GM18517 (cell line): ENCODE measurements at regions not wholly inside any gene's neighbourhood (a gene's known extent, or its start where the extent isn't known, plus 50 kb on each side); places are given as distances from the start of the nearest gene placed in this dataset.
"Not testable (repeated sequence)": the region's sequence is repeated elsewhere in the genome, so short reads cannot be mapped to it uniquely, and the experiment has no call there.

Experiments
- ATAC-seq: cut with Tn5 transposase; IDR thresholded peaks from one replicate; pipeline ENCODE4 v1.9.1; 2021; ENCODE audit warnings: mild to moderate bottlenecking, moderate library complexity; ENCODE audit not compliant: unreplicated experiment

- ATAC-seq = no peak
Measured at GRCh38 chr19:28066988-28067387, 1146.0 kb downstream of the UQCRFS1 start.

GRCh38 chr19:28066161-28066560, 1146.8 kb downstream of the UQCRFS1 start:
- no peak for ATAC-seq

- no peak for ATAC-seq
Measured at GRCh38 chr19:28065026-28065425, 1147.9 kb downstream of the UQCRFS1 start.

GRCh38 chr19:28063702-28064101, 1149.2 kb downstream of the UQCRFS1 start:
- ATAC-seq = no peak

GRCh38 chr19:28061111-28061510, 1151.8 kb downstream of the UQCRFS1 start:
- ATAC-seq = no peak

- not testable (repeated sequence) for ATAC-seq
Measured at GRCh38 chr19:28057026-28057425, 1155.9 kb downstream of the UQCRFS1 start.

GRCh38 chr19:28051047-28051446, 1161.9 kb downstream of the UQCRFS1 start:
- ATAC-seq = no peak

GRCh38 chr19:28049875-28050274, 1163.1 kb downstream of the UQCRFS1 start:
- ATAC-seq = no peak

- no peak for ATAC-seq
Measured at GRCh38 chr19:28046932-28047331, 1166.0 kb downstream of the UQCRFS1 start.

GRCh38 chr19:28045621-28046020, 1167.3 kb downstream of the UQCRFS1 start:
- no peak for ATAC-seq

GRCh38 chr19:28044477-28044876, 1168.5 kb downstream of the UQCRFS1 start:
- ATAC-seq = no peak

- no peak for ATAC-seq
Measured at GRCh38 chr19:28042516-28042915, 1170.4 kb downstream of the UQCRFS1 start.

GRCh38 chr19:28039677-28040381, 1173.1 kb downstream of the UQCRFS1 start:
- no peak for ATAC-seq

- no peak for ATAC-seq
Measured at GRCh38 chr19:28037186-28037585, 1175.8 kb downstream of the UQCRFS1 start.

GRCh38 chr19:28036486-28036885, 1176.5 kb downstream of the UQCRFS1 start:
- no peak for ATAC-seq

- ATAC-seq = no peak
Measured at GRCh38 chr19:28034936-28035335, 1178.0 kb downstream of the UQCRFS1 start.

- ATAC-seq = no peak
Measured at GRCh38 chr19:28028881-28029444, 1184.0 kb downstream of the UQCRFS1 start.

GRCh38 chr19:28027116-28027515, 1185.8 kb downstream of the UQCRFS1 start:
- no peak for ATAC-seq

- ATAC-seq = no peak
Measured at GRCh38 chr19:28026636-28027035, 1186.3 kb downstream of the UQCRFS1 start.

- no peak for ATAC-seq
Measured at GRCh38 chr19:28024920-28025319, 1188.0 kb downstream of the UQCRFS1 start.

- ATAC-seq = no peak
Measured at GRCh38 chr19:28023064-28023463, 1189.9 kb downstream of the UQCRFS1 start.

GRCh38 chr19:28022506-28022905, 1190.4 kb downstream of the UQCRFS1 start:
- no peak for ATAC-seq
